ENCODE measurements at regions not wholly inside any gene's neighbourhood (a gene's known extent, or its start where the extent isn't known, plus 50 kb on each side); places are given as distances from the start of the nearest gene placed in this dataset.

DNA sequence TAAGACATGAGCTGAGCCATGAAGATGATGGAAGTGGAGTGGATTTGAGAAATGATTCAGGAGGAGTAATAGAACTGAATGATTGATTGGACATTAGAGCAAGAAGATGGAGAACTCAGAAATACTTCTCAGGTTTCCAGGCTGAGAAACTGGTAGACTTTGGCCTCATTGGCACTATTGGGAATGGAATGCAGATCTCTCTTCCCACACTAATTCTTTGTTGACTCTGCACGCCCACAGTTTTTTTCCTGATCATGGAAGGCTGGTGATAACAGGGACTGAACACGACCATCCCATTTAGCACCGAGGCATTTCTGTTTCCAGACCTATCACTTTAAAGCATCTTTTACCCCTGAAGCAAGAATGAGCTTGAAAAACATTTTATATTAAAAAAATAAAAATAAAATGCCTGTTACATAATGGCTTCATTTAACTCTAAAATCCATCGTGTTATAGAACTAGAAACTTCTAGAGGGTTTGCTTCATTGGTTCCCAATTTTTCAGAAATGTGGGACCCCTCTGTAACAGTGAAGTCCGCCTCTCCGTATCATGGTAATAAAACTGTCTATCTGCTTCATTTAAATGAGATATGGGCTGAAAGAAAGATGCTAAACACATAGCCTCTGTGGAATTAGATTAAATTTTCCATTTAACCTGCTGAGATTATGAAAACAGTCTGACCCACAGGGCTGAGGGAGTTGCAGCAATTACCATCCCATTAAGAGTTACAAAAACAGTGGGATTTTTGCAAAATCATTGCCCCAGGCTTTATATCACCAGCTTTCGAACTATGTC is 562.0 kb upstream of the CFAP20DC start:
- TF ChIP-seq POLR2A (IDR thresholded peaks at IDR 0.05) (no peak), CTCF (IDR thresholded peaks at IDR 0.05) (no peak)

Data from heart left ventricle (tissue), 13 donors.